Upper lobe of left lung (tissue), 4 donors: ENCODE measurements at regions not wholly inside any gene's neighbourhood (a gene's known extent, or its start where the extent isn't known, plus 50 kb on each side); places are given as distances from the start of the nearest gene placed in this dataset.

Source experiments
- CTCF ChIP-seq, 6 experiments: fragments of 450-650 bp in 4 of 6; fragments of 200-600 bp in 2 of 6; sonication (generic) in 2 of 6; IDR thresholded peaks; one replicate each; pipeline ENCODE4 v1.5.1; 2016 to 2019; ENCODE audit warnings: antibody characterized with exemption in 6 of 6
- POLR2A ChIP-seq, 4 donors: fragments of 450-650 bp; IDR thresholded peaks; one replicate each; pipeline ENCODE4 v1.5.1; 2016 to 2017; ENCODE audit warnings: antibody characterized with exemption in 4 of 4, mild to moderate bottlenecking in 2 of 4
- POLR2AphosphoS5 ChIP-seq, 2 donors: sonication (generic); formaldehyde crosslinking; IDR thresholded peaks; one replicate each; pipeline ENCODE4 v1.5.1; 2017; ENCODE audit warnings: antibody characterized with exemption in 2 of 2

GRCh38 chr10:33807531-33808359 is 473.3 kb upstream of the NRP1 start:
- no peak for TF ChIP-seq POLR2A (IDR thresholded peaks at IDR 0.05)
- TF ChIP-seq POLR2AphosphoS5 (IDR thresholded peaks at IDR 0.05), result no peak
- TF ChIP-seq CTCF (IDR thresholded peaks at IDR 0.05), result no peak
